HEK293 (cell line): ENCODE measurements at regions not wholly inside any gene's neighbourhood (a gene's known extent, or its start where the extent isn't known, plus 50 kb on each side); places are given as distances from the start of the nearest gene placed in this dataset.

Experiments
- CTCF ChIA-PET: fragments of 350-600 bp; formaldehyde crosslinking; extraction: SDS; loops from one replicate; lab custom pipeline; 2021; ENCODE audit warnings: antibody characterized with exemption; lab: Yijun Ruan, JAX
- POLR2A ChIA-PET: fragments of 300-600 bp; formaldehyde crosslinking; extraction: SDS; loops from one replicate; lab custom pipeline; 2020; ENCODE audit warnings: antibody characterized with exemption, inconsistent platforms; lab: Yijun Ruan, JAX
- H3K27ac ChIP-seq: fragments of 200-500 bp; sonication (Bioruptor generic); 2 replicates; pipeline ENCODE4 v1.5.1; 2014; ENCODE audit warnings: low read depth, low read length, control low read depth, inconsistent platforms; ENCODE audit errors: extremely low read depth
- H3K36me3 ChIP-seq, 2 experiments: fragments of 200-500 bp in 1 of 2; sonication (Bioruptor generic) in 1 of 2; 1 replicate in 1 of 2; 2 replicates in 1 of 2; pipeline ENCODE4 v1.5.1; 2014 to 2017; ENCODE audit warnings: inconsistent platforms in 2 of 2, low read length in 2 of 2; ENCODE audit not compliant: control insufficient read depth in 2 of 2, insufficient read depth in 1 of 2
- H3K4me1 ChIP-seq: fragments of 200-500 bp; sonication (Bioruptor generic); 2 replicates; pipeline ENCODE4 v1.5.1; 2014; ENCODE audit warnings: mild to moderate bottlenecking, low read length, inconsistent platforms; ENCODE audit not compliant: control insufficient read depth, insufficient read depth
- H3K4me3 ChIP-seq: 2 replicates; pipeline ENCODE4 v1.5.1; 2011; ENCODE audit warnings: low read depth, mild to moderate bottlenecking, control low read depth, low read length, moderate library complexity
- H3K9me3 ChIP-seq: fragments of 200-500 bp; sonication (Bioruptor generic); 2 replicates; pipeline ENCODE4 v1.5.1; 2014; ENCODE audit warnings: low read depth, low read length, inconsistent platforms; ENCODE audit not compliant: control insufficient read depth, insufficient read depth
- HOXA7 ChIP-seq: sonication (generic); formaldehyde crosslinking; IDR thresholded peaks from 2 replicates; pipeline ENCODE4 v1.8.1; 2022; ENCODE audit warnings: missing genetic modification reagents, borderline replicate concordance
- KLF1 ChIP-seq: fragments of 450-650 bp; formaldehyde crosslinking; IDR thresholded peaks from 2 replicates; pipeline ENCODE4 v1.5.1; 2016; ENCODE audit warnings: missing biosample characterization, missing genetic modification characterization
- MYNN ChIP-seq: fragments of 450-650 bp; formaldehyde crosslinking; IDR thresholded peaks from 2 replicates; pipeline ENCODE4 v1.5.1; 2016; ENCODE audit warnings: missing biosample characterization, missing genetic modification characterization, borderline replicate concordance
- PRDM4 ChIP-seq: fragments of 450-650 bp; formaldehyde crosslinking; IDR thresholded peaks from 2 replicates; pipeline ENCODE4 v1.5.1; 2017; ENCODE audit warnings: missing biosample characterization, missing genetic modification characterization
- SCRT1 ChIP-seq: fragments of 450-650 bp; formaldehyde crosslinking; IDR thresholded peaks from 2 replicates; pipeline ENCODE4 v1.5.1; 2016; ENCODE audit warnings: missing biosample characterization, missing genetic modification characterization, borderline replicate concordance
- TRIM28 ChIP-seq: IDR thresholded peaks from 2 replicates; pipeline ENCODE4 v1.6.1; 2011; ENCODE audit warnings: low read length, control low read depth, borderline replicate concordance
- WT1 ChIP-seq: fragments of 450-650 bp; formaldehyde crosslinking; IDR thresholded peaks from 2 replicates; pipeline ENCODE4 v1.5.1; 2016; ENCODE audit warnings: missing biosample characterization, missing genetic modification characterization
- ZBTB7A ChIP-seq: fragments of 450-650 bp; formaldehyde crosslinking; IDR thresholded peaks from 2 replicates; pipeline ENCODE4 v1.5.1; 2016; ENCODE audit warnings: low read depth, missing biosample characterization, missing genetic modification characterization
- ZFHX2 ChIP-seq: fragments of 450-650 bp; formaldehyde crosslinking; conservative IDR thresholded peaks from 2 replicates; pipeline ENCODE4 v1.5.1; 2016; ENCODE audit warnings: missing biosample characterization, missing genetic modification characterization
- ZIC2 ChIP-seq: fragments of 450-650 bp; formaldehyde crosslinking; IDR thresholded peaks from 2 replicates; pipeline ENCODE4 v1.5.1; 2016; ENCODE audit warnings: missing biosample characterization, missing genetic modification characterization
- ZNF174 ChIP-seq: fragments of 450-650 bp; formaldehyde crosslinking; IDR thresholded peaks from 2 replicates; pipeline ENCODE4 v1.5.0; 2017; ENCODE audit warnings: missing biosample characterization, mild to moderate bottlenecking, missing genetic modification characterization
- ZNF202 ChIP-seq: fragments of 450-650 bp; formaldehyde crosslinking; IDR thresholded peaks from 2 replicates; pipeline ENCODE4 v1.5.1; 2016; ENCODE audit warnings: missing biosample characterization, missing genetic modification characterization, borderline replicate concordance
- ZNF221 ChIP-seq: fragments of 450-650 bp; formaldehyde crosslinking; IDR thresholded peaks from 2 replicates; pipeline ENCODE4 v1.5.1; 2017; ENCODE audit warnings: missing biosample characterization, missing genetic modification characterization, borderline replicate concordance
- ZNF223 ChIP-seq: fragments of 450-650 bp; formaldehyde crosslinking; IDR thresholded peaks from 2 replicates; pipeline ENCODE4 v1.5.1; 2016; ENCODE audit warnings: missing biosample characterization, missing genetic modification characterization
- ZNF239 ChIP-seq: fragments of 450-650 bp; formaldehyde crosslinking; IDR thresholded peaks from 2 replicates; pipeline ENCODE4 v1.5.1; 2016; ENCODE audit warnings: missing biosample characterization, missing genetic modification characterization
- ZNF266 ChIP-seq: fragments of 450-650 bp; formaldehyde crosslinking; IDR thresholded peaks from 2 replicates; pipeline ENCODE4 v1.5.1; 2016; ENCODE audit warnings: missing biosample characterization, missing genetic modification characterization, low read depth
- ZNF341 ChIP-seq: fragments of 450-650 bp; formaldehyde crosslinking; IDR thresholded peaks from 2 replicates; pipeline ENCODE4; 2016; ENCODE audit warnings: low read depth, missing biosample characterization, missing genetic modification characterization
- ZNF391 ChIP-seq: fragments of 450-650 bp; formaldehyde crosslinking; IDR thresholded peaks from 2 replicates; pipeline ENCODE4 v1.5.1; 2016; ENCODE audit warnings: low read depth, missing biosample characterization, missing genetic modification characterization, borderline replicate concordance
- ZNF514 ChIP-seq: fragments of 450-650 bp; formaldehyde crosslinking; IDR thresholded peaks from 2 replicates; pipeline ENCODE4 v1.5.1; 2016; ENCODE audit warnings: missing biosample characterization, missing genetic modification characterization
- ZNF549 ChIP-seq: fragments of 450-650 bp; IDR thresholded peaks from 2 replicates; pipeline ENCODE4 v1.5.1; 2018; ENCODE audit warnings: missing biosample characterization, missing genetic modification characterization, mild to moderate bottlenecking, inconsistent platforms, moderate library complexity
- ZNF626 ChIP-seq: fragments of 450-650 bp; sonication (Bioruptor Pico); formaldehyde crosslinking; IDR thresholded peaks from 2 replicates; pipeline ENCODE4 v1.5.1; 2018; ENCODE audit warnings: missing biosample characterization, missing genetic modification characterization, inconsistent platforms
- ZNF654 ChIP-seq: fragments of 450-650 bp; formaldehyde crosslinking; IDR thresholded peaks from 2 replicates; pipeline ENCODE4 v1.5.1; 2016; ENCODE audit warnings: low read depth, missing biosample characterization, missing genetic modification characterization
- ZNF658 ChIP-seq: fragments of 450-650 bp; formaldehyde crosslinking; IDR thresholded peaks from 2 replicates; pipeline ENCODE4; 2016; ENCODE audit warnings: missing biosample characterization, missing genetic modification characterization
- ZNF837 ChIP-seq: fragments of 450-650 bp; formaldehyde crosslinking; IDR thresholded peaks from 2 replicates; pipeline ENCODE4 v1.5.1; 2016; ENCODE audit warnings: missing biosample characterization, missing genetic modification characterization
- TF ChIP-seq, protein P1 (sequence below): fragments of 450-650 bp; formaldehyde crosslinking; IDR thresholded peaks from 2 replicates; pipeline ENCODE4 v1.5.1; 2016; ENCODE audit warnings: missing biosample characterization, missing genetic modification characterization
- TF ChIP-seq, protein P2 (sequence below): fragments of 450-650 bp; formaldehyde crosslinking; IDR thresholded peaks from 2 replicates; pipeline ENCODE4 v1.5.1; 2016; ENCODE audit warnings: missing biosample characterization, missing genetic modification characterization, low read depth
- TF ChIP-seq, protein P3 (sequence below): fragments of 450-650 bp; formaldehyde crosslinking; IDR thresholded peaks from 2 replicates; pipeline ENCODE4 v1.5.1; 2016; ENCODE audit warnings: missing biosample characterization, missing genetic modification characterization

DNA sequence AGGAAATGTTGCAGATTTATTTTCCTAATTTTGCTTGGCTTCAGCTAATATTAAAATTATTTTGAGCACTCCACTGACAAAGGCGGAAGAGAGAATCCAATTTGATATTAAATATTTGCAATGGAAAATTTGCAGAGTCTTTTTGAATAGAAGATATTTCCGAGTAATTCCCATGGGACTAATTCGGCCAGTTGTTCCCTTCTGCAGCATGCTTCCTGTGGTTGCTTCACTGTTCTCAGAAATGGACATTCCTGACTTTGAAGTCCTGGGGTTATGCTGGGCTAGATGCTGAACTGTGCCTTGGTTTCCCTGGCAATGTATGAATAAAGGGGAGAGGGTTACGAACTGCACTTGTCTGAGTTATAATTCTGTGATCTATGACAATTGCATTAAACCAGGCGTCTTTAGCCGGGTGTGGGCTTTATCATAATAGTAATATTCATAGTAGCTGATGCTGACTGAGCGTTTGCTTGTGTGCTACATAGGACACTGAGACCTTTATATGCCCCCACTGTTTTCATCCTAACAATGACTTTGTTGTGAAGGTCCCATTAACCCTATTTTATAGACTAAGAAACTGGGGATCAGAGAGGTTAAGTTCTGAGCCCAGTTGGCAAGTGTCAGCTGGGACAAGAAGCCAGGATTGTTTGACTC is 114.5 kb upstream of the SPRY4 start:
- TF ChIP-seq SCRT1 (tag by site-specific recombination) (no peak), ZNF654 (tag by site-specific recombination) (no peak), PRDM4 (tag by site-specific recombination) (no peak), ZNF837 (tag by site-specific recombination) (no peak), WT1 (tag by site-specific recombination) (no peak)
- no peaks in the 10 kb centered on the region for H3K36me3 ChIP-seq
- H3K4me3 ChIP-seq: no peak overlapping the region
- ChIA-PET POLR2A (interaction anchor here (0.5 kb wide), 1 partner anchor 42 kb away, joined by 4 read pairs; no protein-coding TSS in a partner anchor), CTCF (interaction anchor here (0.7 kb wide), 1 partner anchor 82 kb away, joined by 3 read pairs; no protein-coding TSS in a partner anchor)
- H3K4me1 ChIP-seq: no peaks in the 10 kb centered on the region
- H3K9me3 ChIP-seq: no peaks in the 10 kb centered on the region
- no peak overlapping the region for H3K27ac ChIP-seq

GRCh38 chr5:142438573-142438972 is 113.8 kb upstream of the SPRY4 start:
- CTCF ChIA-PET: interaction anchor here (0.7 kb wide), 1 partner anchor 81 kb away, joined by 3 read pairs; no protein-coding TSS in a partner anchor
- POLR2A ChIA-PET: interaction anchor here (0.6 kb wide), 1 partner anchor 47 kb away, joined by 4 read pairs; no protein-coding TSS in a partner anchor
- no peak overlapping the region for H3K4me3 ChIP-seq

GRCh38 chr5:142437563-142437962 is 112.7 kb upstream of the SPRY4 start:
- Histone ChIP-seq H3K4me1 (peaks cover 2% of the 10 kb centered on the region; the same call in 1 of the 2 replicates), H3K4me3 (no peak overlapping the region), H3K27ac (no peak overlapping the region), H3K36me3 (no peaks in the 10 kb centered on the region), H3K9me3 (no peaks in the 10 kb centered on the region)
- ChIA-PET CTCF (no interaction called here), POLR2A (no interaction called here)
- TF ChIP-seq ZIC2 (tag by site-specific recombination) (no peak), PRDM4 (tag by site-specific recombination) (no peak), ZNF221 (tag by site-specific recombination) (no peak), ZNF239 (tag by site-specific recombination) (no peak), ZNF658 (no peak), ZNF341 (tag by site-specific recombination) (no peak), HOXA7 (no peak), ZNF391 (tag by site-specific recombination) (no peak), ZNF174 (tag by site-specific recombination) (no peak), ZNF202 (tag by site-specific recombination) (no peak), ZFHX2 (tag by site-specific recombination) (no peak)
- TF ChIP-seq, protein P1, sequence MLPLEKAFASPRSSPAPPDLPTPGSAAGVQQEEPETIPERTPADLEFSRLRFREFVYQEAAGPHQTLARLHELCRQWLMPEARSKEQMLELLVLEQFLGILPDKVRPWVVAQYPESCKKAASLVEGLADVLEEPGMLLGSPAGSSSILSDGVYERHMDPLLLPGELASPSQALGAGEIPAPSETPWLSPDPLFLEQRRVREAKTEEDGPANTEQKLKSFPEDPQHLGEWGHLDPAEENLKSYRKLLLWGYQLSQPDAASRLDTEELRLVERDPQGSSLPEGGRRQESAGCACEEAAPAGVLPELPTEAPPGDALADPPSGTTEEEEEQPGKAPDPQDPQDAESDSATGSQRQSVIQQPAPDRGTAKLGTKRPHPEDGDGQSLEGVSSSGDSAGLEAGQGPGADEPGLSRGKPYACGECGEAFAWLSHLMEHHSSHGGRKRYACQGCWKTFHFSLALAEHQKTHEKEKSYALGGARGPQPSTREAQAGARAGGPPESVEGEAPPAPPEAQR (tag by site-specific recombination): no peak
- TF ChIP-seq, protein P2, sequence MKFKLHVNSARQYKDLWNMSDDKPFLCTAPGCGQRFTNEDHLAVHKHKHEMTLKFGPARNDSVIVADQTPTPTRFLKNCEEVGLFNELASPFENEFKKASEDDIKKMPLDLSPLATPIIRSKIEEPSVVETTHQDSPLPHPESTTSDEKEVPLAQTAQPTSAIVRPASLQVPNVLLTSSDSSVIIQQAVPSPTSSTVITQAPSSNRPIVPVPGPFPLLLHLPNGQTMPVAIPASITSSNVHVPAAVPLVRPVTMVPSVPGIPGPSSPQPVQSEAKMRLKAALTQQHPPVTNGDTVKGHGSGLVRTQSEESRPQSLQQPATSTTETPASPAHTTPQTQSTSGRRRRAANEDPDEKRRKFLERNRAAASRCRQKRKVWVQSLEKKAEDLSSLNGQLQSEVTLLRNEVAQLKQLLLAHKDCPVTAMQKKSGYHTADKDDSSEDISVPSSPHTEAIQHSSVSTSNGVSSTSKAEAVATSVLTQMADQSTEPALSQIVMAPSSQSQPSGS (tag by site-specific recombination): no peak

More at GRCh38 chr5:142438573-142438972, 113.8 kb upstream of the SPRY4 start:
- H3K27ac ChIP-seq: no peak overlapping the region
- H3K36me3 ChIP-seq: no peaks in the 10 kb centered on the region
- no peaks in the 10 kb centered on the region for H3K9me3 ChIP-seq
- no peaks in the 10 kb centered on the region for H3K4me1 ChIP-seq
- TF ChIP-seq ZNF514: no peak
- TF ChIP-seq, protein P3, sequence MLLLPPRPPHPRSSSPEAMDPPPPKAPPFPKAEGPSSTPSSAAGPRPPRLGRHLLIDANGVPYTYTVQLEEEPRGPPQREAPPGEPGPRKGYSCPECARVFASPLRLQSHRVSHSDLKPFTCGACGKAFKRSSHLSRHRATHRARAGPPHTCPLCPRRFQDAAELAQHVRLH (tag by site-specific recombination): no peak
- TF ChIP-seq ZNF266 (tag by site-specific recombination): no peak
- no peak for TF ChIP-seq ZNF626 (tag by site-specific recombination)
- TF ChIP-seq TRIM28: no peak
- TF ChIP-seq KLF1: no peak
- no peak for TF ChIP-seq ZBTB7A
- no peak for TF ChIP-seq ZNF223
- no peak for TF ChIP-seq MYNN (tag by site-specific recombination)
- no peak for TF ChIP-seq ZNF549 (tag by site-specific recombination)
